GM12878 (cell line): ENCODE measurements at regions not wholly inside any gene's neighbourhood (a gene's known extent, or its start where the extent isn't known, plus 50 kb on each side); places are given as distances from the start of the nearest gene placed in this dataset.

Experiments
- ATF7 ChIP-seq: fragments of 450-650 bp; IDR thresholded peaks from 2 replicates; pipeline ENCODE4 v1.6.1; 2016; ENCODE audit warnings: low read depth, mild to moderate bottlenecking
- EGR1 ChIP-seq, 2 experiments: IDR thresholded peaks; 1 replicate in 1 of 2; 2 replicates in 1 of 2; pipeline ENCODE4 v1.6.1; 2011 to 2012; ENCODE audit warnings: low read depth in 2 of 2, low read length in 2 of 2, borderline replicate concordance in 1 of 2, mild to moderate bottlenecking in 1 of 2, moderate library complexity in 1 of 2
- EP300 ChIP-seq, 2 experiments: fragments of 150-350 bp in 1 of 2; IDR thresholded peaks; 2 replicates each; pipeline ENCODE4 v1.6.1; 2011 to 2012; ENCODE audit warnings: low read depth in 2 of 2, low read length in 2 of 2, borderline replicate concordance in 1 of 2, improper control_type of control experiment in 1 of 2, inconsistent platforms in 1 of 2; ENCODE audit not compliant: control insufficient read depth in 1 of 2
- ESRRA ChIP-seq: IDR thresholded peaks from 2 replicates; pipeline ENCODE4 v1.6.1; 2012; ENCODE audit warnings: mild to moderate bottlenecking, low read length, improper control_type of control experiment
- HCFC1 ChIP-seq: fragments of 150-350 bp; IDR thresholded peaks from 2 replicates; pipeline ENCODE4 v1.6.1; 2014; ENCODE audit warnings: low read length
- SUPT20H ChIP-seq: IDR thresholded peaks from 2 replicates; pipeline ENCODE4 v1.6.1; 2011; ENCODE audit warnings: low read depth, mild to moderate bottlenecking, low read length, moderate library complexity, borderline replicate concordance; ENCODE audit not compliant: control insufficient read depth
- ZBED1 ChIP-seq: IDR thresholded peaks from 2 replicates; pipeline ENCODE4 v1.6.1; 2016; ENCODE audit warnings: borderline replicate concordance
- TF ChIP-seq, protein P1 (sequence below): fragments of 450-650 bp; formaldehyde crosslinking; IDR thresholded peaks from 2 replicates; pipeline ENCODE4 v1.5.0; 2022; ENCODE audit warnings: mild to moderate bottlenecking, missing genetic modification characterization
- TF ChIP-seq, protein P2 (sequence below): fragments of 450-650 bp; IDR thresholded peaks from 2 replicates; pipeline ENCODE4 v1.6.1; 2017; ENCODE audit warnings: mild to moderate bottlenecking, moderate library complexity
- TF ChIP-seq, protein P3 (sequence below): IDR thresholded peaks from 2 replicates; pipeline ENCODE4 v1.6.1; 2012; ENCODE audit warnings: mild to moderate bottlenecking, low read depth, low read length
- TF ChIP-seq, protein P4 (sequence below): fragments of 150-350 bp; IDR thresholded peaks from 2 replicates; pipeline ENCODE4 v1.6.1; 2014; ENCODE audit warnings: mild to moderate bottlenecking, low read depth, low read length

DNA sequence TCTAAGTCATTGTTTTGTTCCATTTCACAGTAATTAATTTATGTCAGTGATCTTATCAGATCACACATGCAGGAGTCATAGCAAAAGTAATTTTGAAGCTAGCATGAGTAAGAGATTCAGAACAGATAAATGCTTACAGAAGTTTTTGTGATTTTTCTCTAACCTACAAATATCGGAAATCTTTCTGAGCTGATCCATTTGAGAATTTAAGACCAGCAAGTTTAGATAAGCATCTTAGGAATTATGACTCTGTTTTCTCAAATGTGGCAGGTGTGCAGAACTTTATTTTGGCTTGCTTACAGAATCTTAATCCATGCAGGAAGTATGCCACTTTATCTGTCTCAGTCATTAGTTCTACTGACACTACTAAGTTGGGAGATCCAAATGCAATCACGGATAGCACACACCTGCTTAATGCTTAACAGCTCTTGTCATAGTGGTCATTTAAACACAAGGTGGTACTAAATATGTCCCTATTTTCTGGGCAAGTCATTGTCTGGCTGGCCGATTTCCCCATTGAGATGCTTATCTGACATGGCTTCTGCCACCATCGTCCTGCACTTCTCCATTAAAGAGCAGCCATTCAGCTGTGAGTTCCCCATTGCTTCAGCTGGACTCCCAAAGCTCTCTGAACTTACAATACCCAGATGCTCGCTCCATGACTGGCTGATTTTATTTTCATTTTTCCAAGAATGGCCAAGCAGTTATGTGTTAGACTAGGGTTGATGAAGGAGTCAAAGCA is 305.4 kb upstream of the NUDT12 start (continued):
- TF ChIP-seq, protein P1, sequence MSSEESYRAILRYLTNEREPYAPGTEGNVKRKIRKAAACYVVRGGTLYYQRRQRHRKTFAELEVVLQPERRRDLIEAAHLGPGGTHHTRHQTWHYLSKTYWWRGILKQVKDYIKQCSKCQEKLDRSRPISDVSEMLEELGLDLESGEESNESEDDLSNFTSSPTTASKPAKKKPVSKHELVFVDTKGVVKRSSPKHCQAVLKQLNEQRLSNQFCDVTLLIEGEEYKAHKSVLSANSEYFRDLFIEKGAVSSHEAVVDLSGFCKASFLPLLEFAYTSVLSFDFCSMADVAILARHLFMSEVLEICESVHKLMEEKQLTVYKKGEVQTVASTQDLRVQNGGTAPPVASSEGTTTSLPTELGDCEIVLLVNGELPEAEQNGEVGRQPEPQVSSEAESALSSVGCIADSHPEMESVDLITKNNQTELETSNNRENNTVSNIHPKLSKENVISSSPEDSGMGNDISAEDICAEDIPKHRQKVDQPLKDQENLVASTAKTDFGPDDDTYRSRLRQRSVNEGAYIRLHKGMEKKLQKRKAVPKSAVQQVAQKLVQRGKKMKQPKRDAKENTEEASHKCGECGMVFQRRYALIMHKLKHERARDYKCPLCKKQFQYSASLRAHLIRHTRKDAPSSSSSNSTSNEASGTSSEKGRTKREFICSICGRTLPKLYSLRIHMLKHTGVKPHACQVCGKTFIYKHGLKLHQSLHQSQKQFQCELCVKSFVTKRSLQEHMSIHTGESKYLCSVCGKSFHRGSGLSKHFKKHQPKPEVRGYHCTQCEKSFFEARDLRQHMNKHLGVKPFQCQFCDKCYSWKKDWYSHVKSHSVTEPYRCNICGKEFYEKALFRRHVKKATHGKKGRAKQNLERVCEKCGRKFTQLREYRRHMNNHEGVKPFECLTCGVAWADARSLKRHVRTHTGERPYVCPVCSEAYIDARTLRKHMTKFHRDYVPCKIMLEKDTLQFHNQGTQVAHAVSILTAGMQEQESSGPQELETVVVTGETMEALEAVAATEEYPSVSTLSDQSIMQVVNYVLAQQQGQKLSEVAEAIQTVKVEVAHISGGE (CRISPR knock-in tag): no peak
- TF ChIP-seq ATF7: no peak
- no peak for TF ChIP-seq SUPT20H
- TF ChIP-seq, protein P2, sequence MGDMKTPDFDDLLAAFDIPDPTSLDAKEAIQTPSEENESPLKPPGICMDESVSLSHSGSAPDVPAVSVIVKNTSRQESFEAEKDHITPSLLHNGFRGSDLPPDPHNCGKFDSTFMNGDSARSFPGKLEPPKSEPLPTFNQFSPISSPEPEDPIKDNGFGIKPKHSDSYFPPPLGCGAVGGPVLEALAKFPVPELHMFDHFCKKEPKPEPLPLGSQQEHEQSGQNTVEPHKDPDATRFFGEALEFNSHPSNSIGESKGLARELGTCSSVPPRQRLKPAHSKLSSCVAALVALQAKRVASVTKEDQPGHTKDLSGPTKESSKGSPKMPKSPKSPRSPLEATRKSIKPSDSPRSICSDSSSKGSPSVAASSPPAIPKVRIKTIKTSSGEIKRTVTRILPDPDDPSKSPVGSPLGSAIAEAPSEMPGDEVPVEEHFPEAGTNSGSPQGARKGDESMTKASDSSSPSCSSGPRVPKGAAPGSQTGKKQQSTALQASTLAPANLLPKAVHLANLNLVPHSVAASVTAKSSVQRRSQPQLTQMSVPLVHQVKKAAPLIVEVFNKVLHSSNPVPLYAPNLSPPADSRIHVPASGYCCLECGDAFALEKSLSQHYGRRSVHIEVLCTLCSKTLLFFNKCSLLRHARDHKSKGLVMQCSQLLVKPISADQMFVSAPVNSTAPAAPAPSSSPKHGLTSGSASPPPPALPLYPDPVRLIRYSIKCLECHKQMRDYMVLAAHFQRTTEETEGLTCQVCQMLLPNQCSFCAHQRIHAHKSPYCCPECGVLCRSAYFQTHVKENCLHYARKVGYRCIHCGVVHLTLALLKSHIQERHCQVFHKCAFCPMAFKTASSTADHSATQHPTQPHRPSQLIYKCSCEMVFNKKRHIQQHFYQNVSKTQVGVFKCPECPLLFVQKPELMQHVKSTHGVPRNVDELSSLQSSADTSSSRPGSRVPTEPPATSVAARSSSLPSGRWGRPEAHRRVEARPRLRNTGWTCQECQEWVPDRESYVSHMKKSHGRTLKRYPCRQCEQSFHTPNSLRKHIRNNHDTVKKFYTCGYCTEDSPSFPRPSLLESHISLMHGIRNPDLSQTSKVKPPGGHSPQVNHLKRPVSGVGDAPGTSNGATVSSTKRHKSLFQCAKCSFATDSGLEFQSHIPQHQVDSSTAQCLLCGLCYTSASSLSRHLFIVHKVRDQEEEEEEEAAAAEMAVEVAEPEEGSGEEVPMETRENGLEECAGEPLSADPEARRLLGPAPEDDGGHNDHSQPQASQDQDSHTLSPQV: no peak
- TF ChIP-seq, protein P3, sequence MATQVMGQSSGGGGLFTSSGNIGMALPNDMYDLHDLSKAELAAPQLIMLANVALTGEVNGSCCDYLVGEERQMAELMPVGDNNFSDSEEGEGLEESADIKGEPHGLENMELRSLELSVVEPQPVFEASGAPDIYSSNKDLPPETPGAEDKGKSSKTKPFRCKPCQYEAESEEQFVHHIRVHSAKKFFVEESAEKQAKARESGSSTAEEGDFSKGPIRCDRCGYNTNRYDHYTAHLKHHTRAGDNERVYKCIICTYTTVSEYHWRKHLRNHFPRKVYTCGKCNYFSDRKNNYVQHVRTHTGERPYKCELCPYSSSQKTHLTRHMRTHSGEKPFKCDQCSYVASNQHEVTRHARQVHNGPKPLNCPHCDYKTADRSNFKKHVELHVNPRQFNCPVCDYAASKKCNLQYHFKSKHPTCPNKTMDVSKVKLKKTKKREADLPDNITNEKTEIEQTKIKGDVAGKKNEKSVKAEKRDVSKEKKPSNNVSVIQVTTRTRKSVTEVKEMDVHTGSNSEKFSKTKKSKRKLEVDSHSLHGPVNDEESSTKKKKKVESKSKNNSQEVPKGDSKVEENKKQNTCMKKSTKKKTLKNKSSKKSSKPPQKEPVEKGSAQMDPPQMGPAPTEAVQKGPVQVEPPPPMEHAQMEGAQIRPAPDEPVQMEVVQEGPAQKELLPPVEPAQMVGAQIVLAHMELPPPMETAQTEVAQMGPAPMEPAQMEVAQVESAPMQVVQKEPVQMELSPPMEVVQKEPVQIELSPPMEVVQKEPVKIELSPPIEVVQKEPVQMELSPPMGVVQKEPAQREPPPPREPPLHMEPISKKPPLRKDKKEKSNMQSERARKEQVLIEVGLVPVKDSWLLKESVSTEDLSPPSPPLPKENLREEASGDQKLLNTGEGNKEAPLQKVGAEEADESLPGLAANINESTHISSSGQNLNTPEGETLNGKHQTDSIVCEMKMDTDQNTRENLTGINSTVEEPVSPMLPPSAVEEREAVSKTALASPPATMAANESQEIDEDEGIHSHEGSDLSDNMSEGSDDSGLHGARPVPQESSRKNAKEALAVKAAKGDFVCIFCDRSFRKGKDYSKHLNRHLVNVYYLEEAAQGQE: no peak
- no peak for TF ChIP-seq EP300 (IDR thresholded peaks at IDR 0.05; ENCODE audit: borderline replicate concordance in 1 of 2, control insufficient read depth in 1 of 2, low read depth in 2 of 2, low read length in 2 of 2)
- no peak for TF ChIP-seq ESRRA
- TF ChIP-seq EGR1 (IDR thresholded peaks at IDR 0.05; ENCODE audit: borderline replicate concordance in 1 of 2, low read depth in 2 of 2, low read length in 2 of 2): no peak
- TF ChIP-seq, protein P4, sequence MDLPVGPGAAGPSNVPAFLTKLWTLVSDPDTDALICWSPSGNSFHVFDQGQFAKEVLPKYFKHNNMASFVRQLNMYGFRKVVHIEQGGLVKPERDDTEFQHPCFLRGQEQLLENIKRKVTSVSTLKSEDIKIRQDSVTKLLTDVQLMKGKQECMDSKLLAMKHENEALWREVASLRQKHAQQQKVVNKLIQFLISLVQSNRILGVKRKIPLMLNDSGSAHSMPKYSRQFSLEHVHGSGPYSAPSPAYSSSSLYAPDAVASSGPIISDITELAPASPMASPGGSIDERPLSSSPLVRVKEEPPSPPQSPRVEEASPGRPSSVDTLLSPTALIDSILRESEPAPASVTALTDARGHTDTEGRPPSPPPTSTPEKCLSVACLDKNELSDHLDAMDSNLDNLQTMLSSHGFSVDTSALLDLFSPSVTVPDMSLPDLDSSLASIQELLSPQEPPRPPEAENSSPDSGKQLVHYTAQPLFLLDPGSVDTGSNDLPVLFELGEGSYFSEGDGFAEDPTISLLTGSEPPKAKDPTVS: no peak
- no peak for TF ChIP-seq HCFC1
- no peak for TF ChIP-seq ZBED1
